NB4 (cell line): ENCODE measurements at regions not wholly inside any gene's neighbourhood (a gene's known extent, or its start where the extent isn't known, plus 50 kb on each side); places are given as distances from the start of the nearest gene placed in this dataset.

Source experiments
- CTCF ChIP-seq: IDR thresholded peaks from one replicate; pipeline ENCODE4 v1.5.1; 2012; ENCODE audit warnings: low read depth, low read length
- MAX ChIP-seq: IDR thresholded peaks from 2 replicates; pipeline ENCODE4 v1.6.1; 2011; ENCODE audit warnings: low read depth, low read length
- MYC ChIP-seq: IDR thresholded peaks from 2 replicates; pipeline ENCODE4 v1.6.1; 2011; ENCODE audit warnings: low read depth, low read length
- POLR2A ChIP-seq: IDR thresholded peaks from 2 replicates; pipeline ENCODE4 v1.6.1; 2011; ENCODE audit warnings: mild to moderate bottlenecking; ENCODE audit not compliant: insufficient read length; ENCODE audit errors: extremely low read depth

GRCh38 chr5:18736051-18736398 is 1101.8 kb downstream of the TAF11L14 start:
- TF ChIP-seq CTCF (no peak), POLR2A (no peak), MAX (no peak), MYC (no peak)
